Right lobe of liver (tissue), 6 donors: ENCODE measurements at regions not wholly inside any gene's neighbourhood (a gene's known extent, or its start where the extent isn't known, plus 50 kb on each side); places are given as distances from the start of the nearest gene placed in this dataset.

Source experiments
- ATAC-seq, 4 donors: fragments of 200-7000 bp; cut with Tn5 transposase; one replicate each; pipeline ENCODE4 v1.9.1; 2020; ENCODE audit warnings: mild to moderate bottlenecking in 4 of 4, moderate library complexity in 4 of 4
- DNase-seq, 3 donors: peaks; one replicate each; pipeline ENCODE4 v3.0.0-alpha.2; 2020
- H3K27ac ChIP-seq, 3 donors: fragments of 200-600 bp; one replicate each; pipeline ENCODE4 v1.8.0; 2022
- H3K27me3 ChIP-seq, 2 donors: fragments of 200-600 bp; one replicate each; pipeline ENCODE4 v1.8.0; 2022
- H3K36me3 ChIP-seq, 4 donors: fragments of 200-600 bp; sonication (generic) in 1 of 4; one replicate each; pipeline versions ENCODE4 v1.5.1 to v1.8.0; 2017 to 2022; ENCODE audit warnings: control low read depth in 1 of 4
- H3K4me1 ChIP-seq, 4 donors: fragments of 200-600 bp; sonication (generic) in 1 of 4; one replicate each; pipeline versions ENCODE4 v1.5.1 to v1.8.0; 2017 to 2022; ENCODE audit warnings: control low read depth in 1 of 4
- H3K4me3 ChIP-seq, 3 donors: fragments of 200-600 bp; one replicate each; pipeline ENCODE4 v1.8.0; 2022
- H3K9me3 ChIP-seq, 4 donors: fragments of 200-600 bp; sonication (generic) in 1 of 4; one replicate each; pipeline versions ENCODE4 v1.5.1 to v1.8.0; 2017 to 2022; ENCODE audit warnings: control low read depth in 1 of 4
- POLR2A ChIP-seq: fragments of 450-650 bp; IDR thresholded peaks from one replicate; pipeline ENCODE4 v1.6.1; 2017; ENCODE audit warnings: antibody characterized with exemption, mild to moderate bottlenecking
- WGBS: methylation state at CpG from one replicate; pipeline ENCODE4 v1.1.6; 2018; ENCODE audit warnings: low coverage, low lambda C conversion rate; ENCODE audit not compliant: insufficient coverage; ENCODE audit errors: missing lambda C conversion rate; 5-methylcytosine and 5-hydroxymethylcytosine counted together
- intact Hi-C, 2 donors: fragments of 100-400 bp; cut with DNase I; formaldehyde crosslinking; loops; one replicate each; pipeline versions ENCODE4 v1.11.2 to v1.14.1; 2022
- TF ChIP-seq, protein P1 (sequence below), 4 donors: fragments of 200-600 bp in 3 of 4; fragments of 450-650 bp in 1 of 4; IDR thresholded peaks; one replicate each; pipeline versions ENCODE4 v1.5.1 to v1.8.0; 2016 to 2022; ENCODE audit warnings: antibody characterized with exemption in 4 of 4, mild to moderate bottlenecking in 2 of 4
- donor health status: DM: no; HTN: yes; CAD: no.
- donor health status: DM: no; HTN: no; CAD: no.
- donor health status: DM: no; HTN: no; CAD: no.
- donor health status: DM: no; HTN: yes; CAD: no.
- donor health status: DM: no; HTN: yes; CAD: no.

DNA sequence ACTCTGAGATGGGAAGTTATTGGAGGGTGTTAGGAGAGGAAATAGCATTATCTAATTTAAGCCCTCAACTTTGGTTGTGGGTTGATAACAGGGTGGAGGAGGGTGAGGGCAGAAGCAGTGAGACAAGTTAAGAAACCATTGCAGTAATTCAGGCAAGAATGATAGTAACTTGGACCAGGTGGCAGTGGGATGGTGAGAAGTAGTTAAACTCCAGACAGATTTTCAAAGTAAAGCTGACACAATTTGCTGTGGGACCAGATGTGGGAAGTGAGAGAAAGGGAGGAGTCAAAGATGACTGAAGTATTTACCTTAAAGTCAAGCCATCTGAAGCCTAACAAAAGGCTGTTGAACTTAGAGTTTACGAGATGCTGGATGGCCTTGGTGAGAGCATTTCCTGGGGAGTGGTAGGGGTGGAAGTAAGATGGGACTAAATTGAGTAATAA lies 163.2 kb upstream of the KLF7 start:
- 47% methylated on average over 1 of the region's 1 CpG for WGBS
- no peaks in the 10 kb centered on the region for H3K9me3 ChIP-seq
- DNase-seq = no peak
- no peak for TF ChIP-seq POLR2A
- TF ChIP-seq, protein P1, sequence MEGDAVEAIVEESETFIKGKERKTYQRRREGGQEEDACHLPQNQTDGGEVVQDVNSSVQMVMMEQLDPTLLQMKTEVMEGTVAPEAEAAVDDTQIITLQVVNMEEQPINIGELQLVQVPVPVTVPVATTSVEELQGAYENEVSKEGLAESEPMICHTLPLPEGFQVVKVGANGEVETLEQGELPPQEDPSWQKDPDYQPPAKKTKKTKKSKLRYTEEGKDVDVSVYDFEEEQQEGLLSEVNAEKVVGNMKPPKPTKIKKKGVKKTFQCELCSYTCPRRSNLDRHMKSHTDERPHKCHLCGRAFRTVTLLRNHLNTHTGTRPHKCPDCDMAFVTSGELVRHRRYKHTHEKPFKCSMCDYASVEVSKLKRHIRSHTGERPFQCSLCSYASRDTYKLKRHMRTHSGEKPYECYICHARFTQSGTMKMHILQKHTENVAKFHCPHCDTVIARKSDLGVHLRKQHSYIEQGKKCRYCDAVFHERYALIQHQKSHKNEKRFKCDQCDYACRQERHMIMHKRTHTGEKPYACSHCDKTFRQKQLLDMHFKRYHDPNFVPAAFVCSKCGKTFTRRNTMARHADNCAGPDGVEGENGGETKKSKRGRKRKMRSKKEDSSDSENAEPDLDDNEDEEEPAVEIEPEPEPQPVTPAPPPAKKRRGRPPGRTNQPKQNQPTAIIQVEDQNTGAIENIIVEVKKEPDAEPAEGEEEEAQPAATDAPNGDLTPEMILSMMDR (IDR thresholded peaks at IDR 0.05) = no peak
- no peak for ATAC-seq
- no peaks in the 10 kb centered on the region for H3K4me1 ChIP-seq
- no peak overlapping the region for H3K27ac ChIP-seq
- no peaks in the 10 kb centered on the region for H3K36me3 ChIP-seq
- no peaks in the 10 kb centered on the region for H3K27me3 ChIP-seq
- no peak overlapping the region for H3K4me3 ChIP-seq
- intact Hi-C loops = no loop called here

DNA sequence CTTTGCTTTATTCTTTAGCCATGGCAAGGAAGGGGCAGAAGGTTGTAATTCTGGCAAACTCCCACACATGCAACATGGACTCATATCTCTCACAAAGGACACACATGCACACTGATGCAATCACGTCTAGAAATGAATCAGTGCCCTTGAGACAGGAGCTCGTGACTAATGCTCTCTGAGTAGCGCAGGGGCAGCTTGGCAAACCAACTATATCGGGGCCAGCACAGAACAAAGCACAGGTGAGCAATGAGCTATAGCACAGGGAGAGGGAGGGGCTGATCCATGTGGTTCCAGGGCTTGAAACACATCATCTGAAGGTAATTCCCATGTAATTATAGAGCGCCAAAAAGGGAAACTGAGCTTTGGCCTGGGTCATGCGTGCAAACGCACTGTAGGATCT lies 165.2 kb upstream of the KLF7 start:
- Histone ChIP-seq H3K27me3 (no peaks in the 10 kb centered on the region), H3K4me1 (no peaks in the 10 kb centered on the region), H3K36me3 (no peaks in the 10 kb centered on the region), H3K9me3 (no peaks in the 10 kb centered on the region), H3K4me3 (no peak overlapping the region), H3K27ac (no peak overlapping the region)
- ATAC-seq (no peak), DNase-seq (no peak)
- TF ChIP-seq, protein P1 (IDR thresholded peaks at IDR 0.05) = no peak
- no peak for TF ChIP-seq POLR2A
- intact Hi-C loops = no loop called here
- WGBS = 35% methylated on average over 3 of the region's 7 CpGs

DNA sequence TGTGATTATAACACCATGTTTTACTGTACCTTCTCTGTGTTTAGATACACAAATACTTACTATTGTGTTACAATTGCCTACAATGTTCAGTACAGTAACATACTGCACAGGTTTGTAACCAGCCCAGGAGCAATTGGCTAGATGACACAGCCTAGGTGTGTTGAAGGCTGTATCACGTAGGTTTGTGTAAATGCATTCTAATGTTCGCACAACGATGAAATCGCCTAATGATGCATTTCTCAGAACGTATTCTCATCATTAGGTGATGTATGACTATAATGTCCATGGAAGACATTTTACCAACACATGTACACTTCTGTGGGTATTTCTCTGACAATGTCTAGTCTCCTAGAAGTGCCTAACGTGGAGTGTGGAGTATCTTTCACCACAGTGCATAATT lies 165.9 kb upstream of the KLF7 start:
- intact Hi-C loops = no loop called here
- Histone ChIP-seq H3K9me3 (no peaks in the 10 kb centered on the region), H3K4me3 (no peak overlapping the region), H3K27me3 (no peaks in the 10 kb centered on the region), H3K36me3 (no peaks in the 10 kb centered on the region), H3K4me1 (no peaks in the 10 kb centered on the region), H3K27ac (no peak overlapping the region)
- ATAC-seq = no peak
- 91% methylated on average over 6 of the region's 6 CpGs for WGBS
- no peak for DNase-seq
- TF ChIP-seq, protein P1 (IDR thresholded peaks at IDR 0.05) = no peak
- no peak for TF ChIP-seq POLR2A

DNA sequence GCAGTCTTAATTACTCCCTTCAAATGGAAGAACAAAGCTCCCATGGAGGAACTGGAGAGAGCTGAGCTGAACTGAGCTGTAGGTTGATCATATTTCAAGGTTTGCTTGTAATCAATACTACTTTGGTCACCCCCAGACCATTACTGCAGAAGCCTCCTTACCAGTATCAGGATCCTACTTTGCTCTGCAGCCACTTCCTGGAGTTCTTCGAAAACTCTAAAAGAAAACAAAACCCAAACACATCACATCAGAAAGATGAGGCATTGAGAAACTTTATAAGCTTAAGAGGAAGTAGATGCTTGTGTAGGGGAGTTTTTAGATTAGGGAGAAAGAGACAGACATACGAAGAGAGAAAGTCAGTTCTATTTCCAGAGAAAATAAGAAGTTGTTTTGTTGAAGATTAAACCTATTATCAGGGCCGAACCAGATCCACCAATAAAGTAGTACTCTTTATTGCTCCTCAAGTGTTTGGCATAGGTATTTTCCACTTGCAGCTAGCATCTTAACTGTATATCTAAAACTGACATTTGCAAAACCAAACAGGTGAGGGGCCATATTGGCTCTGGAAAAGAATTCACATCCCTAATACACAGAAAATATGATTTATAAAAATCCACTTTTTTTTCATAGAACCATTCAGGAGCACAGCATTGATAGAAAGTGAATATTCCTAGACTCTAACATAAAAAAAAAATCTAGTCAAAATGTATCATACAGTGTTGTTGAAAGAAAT lies 166.9 kb upstream of the KLF7 start:
- Histone ChIP-seq H3K4me3 (no peak overlapping the region), H3K36me3 (no peaks in the 10 kb centered on the region), H3K27ac (no peak overlapping the region), H3K4me1 (no peaks in the 10 kb centered on the region), H3K27me3 (no peaks in the 10 kb centered on the region), H3K9me3 (no peaks in the 10 kb centered on the region)
- WGBS = 31% methylated on average over 3 of the region's 3 CpGs
- intact Hi-C loops = no loop called here
- TF ChIP-seq POLR2A = no peak
- TF ChIP-seq, protein P1 (IDR thresholded peaks at IDR 0.05) = no peak
- ATAC-seq (no peak), DNase-seq (no peak)
